GM23338 (cell line): ENCODE measurements at regions not wholly inside any gene's neighbourhood (a gene's known extent, or its start where the extent isn't known, plus 50 kb on each side); places are given as distances from the start of the nearest gene placed in this dataset.

ENCODE experiments used
- ATAC-seq: fragments of 200-7000 bp; cut with Tn5 transposase; 3 replicates; pipeline ENCODE4 v1.9.1; 2020
- DNase-seq: peaks from one replicate; pipeline ENCODE4 v3.0.0-alpha.2; 2015; ENCODE audit warnings: low spot score
- H2AFZ ChIP-seq: fragments of 200-600 bp; sonication (generic); 2 replicates; pipeline ENCODE4 v1.8.0; 2016; ENCODE audit warnings: antibody characterized with exemption, mild to moderate bottlenecking, moderate library complexity
- H3F3A ChIP-seq: fragments of 200-600 bp; sonication (generic); replicated peaks from 2 replicates; pipeline ENCODE4 v1.8.0; 2017; ENCODE audit warnings: antibody characterized with exemption, mixed run types, low read depth
- H3K27ac ChIP-seq: fragments of 200-600 bp; sonication (generic); 2 replicates; pipeline ENCODE4 v1.6.1; 2016; ENCODE audit warnings: low read depth
- H3K27me3 ChIP-seq: fragments of 200-600 bp; sonication (generic); 2 replicates; pipeline ENCODE4 v1.8.0; 2016; ENCODE audit warnings: mild to moderate bottlenecking, mixed run types, moderate library complexity; ENCODE audit not compliant: insufficient read depth
- H3K36me3 ChIP-seq: fragments of 200-600 bp; sonication (generic); 2 replicates; pipeline ENCODE4 v1.8.0; 2016; ENCODE audit warnings: mild to moderate bottlenecking; ENCODE audit not compliant: insufficient read depth
- H3K4me1 ChIP-seq: fragments of 200-600 bp; sonication (generic); 2 replicates; pipeline ENCODE4 v1.8.0; 2016; ENCODE audit warnings: mild to moderate bottlenecking, moderate library complexity; ENCODE audit not compliant: insufficient read depth
- H3K4me2 ChIP-seq: fragments of 200-600 bp; sonication (generic); 2 replicates; pipeline ENCODE4 v1.7.1; 2017; ENCODE audit warnings: mixed run types
- H3K4me3 ChIP-seq: fragments of 200-600 bp; sonication (generic); 2 replicates; pipeline ENCODE4 v1.6.1; 2016; ENCODE audit warnings: mixed run types
- H3K79me2 ChIP-seq: fragments of 200-600 bp; sonication (generic); replicated peaks from 2 replicates; pipeline ENCODE4 v1.8.0; 2017; ENCODE audit warnings: mild to moderate bottlenecking; ENCODE audit not compliant: insufficient read depth
- H3K9me2 ChIP-seq: fragments of 200-600 bp; sonication (generic); 2 replicates; pipeline ENCODE4 v1.8.0; 2017; ENCODE audit not compliant: insufficient read depth
- H4K20me1 ChIP-seq: fragments of 200-600 bp; sonication (generic); replicated peaks from 2 replicates; pipeline ENCODE4 v1.8.0; 2017; ENCODE audit warnings: mild to moderate bottlenecking; ENCODE audit not compliant: insufficient read depth
- H3K27ac Mint-ChIP-seq: 2 replicates; pipeline ENCODE4 v1.8.0; 2020; ENCODE audit warnings: inconsistent platforms, mild to moderate bottlenecking, moderate library complexity, mixed read lengths
- H3K27me3 Mint-ChIP-seq: 3 replicates; pipeline ENCODE4 v1.8.0; 2022; ENCODE audit warnings: low read depth, mild to moderate bottlenecking, moderate library complexity, mixed read lengths, inconsistent platforms; ENCODE audit not compliant: insufficient read depth, poor library complexity
- H3K36me3 Mint-ChIP-seq: 3 replicates; pipeline ENCODE4 v1.8.0; 2021; ENCODE audit warnings: low read depth, mild to moderate bottlenecking, inconsistent platforms, moderate library complexity, mixed read lengths
- H3K4me1 Mint-ChIP-seq: 3 replicates; pipeline ENCODE4 v1.8.0; 2020; ENCODE audit warnings: mild to moderate bottlenecking, inconsistent platforms, mixed read lengths
- H3K4me3 Mint-ChIP-seq: 3 replicates; pipeline ENCODE4 v1.8.0; 2021; ENCODE audit warnings: moderate library complexity, mild to moderate bottlenecking, inconsistent platforms, mixed read lengths
- H3K9me3 Mint-ChIP-seq: 3 replicates; pipeline ENCODE4 v1.8.0; 2020; ENCODE audit warnings: moderate library complexity, mild to moderate bottlenecking, inconsistent platforms, mixed read lengths
- CREB1 ChIP-seq: fragments of 250-450 bp; sonication (Bioruptor Pico); IDR thresholded peaks from 2 replicates; pipeline ENCODE4 v1.5.0; 2020; ENCODE audit warnings: low read depth, mild to moderate bottlenecking, moderate library complexity
- EZH2 ChIP-seq: fragments of 200-600 bp; sonication (generic); IDR thresholded peaks from one replicate; pipeline ENCODE4 v1.8.0; 2017; ENCODE audit warnings: antibody characterized with exemption, mild to moderate bottlenecking, low read depth; ENCODE audit not compliant: unreplicated experiment
- JUNB ChIP-seq: IDR thresholded peaks from one replicate; pipeline ENCODE4 v1.6.1; 2016; ENCODE audit warnings: antibody characterized with exemption; ENCODE audit not compliant: unreplicated experiment
- NANOG ChIP-seq: IDR thresholded peaks from 2 replicates; pipeline ENCODE4 v1.6.1; 2016; ENCODE audit warnings: antibody characterized with exemption, borderline replicate concordance
- POLR2AphosphoS5 ChIP-seq: IDR thresholded peaks from 2 replicates; pipeline ENCODE4 v1.6.1; 2016; ENCODE audit warnings: antibody characterized with exemption, low read depth
- STAT1 ChIP-seq: IDR thresholded peaks from one replicate; pipeline ENCODE4 v1.6.1; 2016; ENCODE audit warnings: antibody characterized with exemption; ENCODE audit not compliant: unreplicated experiment
- ZNF331 ChIP-seq: fragments of 250-450 bp; sonication (Bioruptor Pico); IDR thresholded peaks from 2 replicates; pipeline ENCODE4 v1.5.0; 2020; ENCODE audit warnings: low read depth, mild to moderate bottlenecking, moderate library complexity
- TF ChIP-seq, protein P1 (sequence below): IDR thresholded peaks from one replicate; pipeline ENCODE4 v1.6.1; 2018; ENCODE audit warnings: antibody characterized with exemption; ENCODE audit not compliant: unreplicated experiment
- TF ChIP-seq, protein P2 (sequence below): fragments of 250-450 bp; sonication (Bioruptor Pico); IDR thresholded peaks from 2 replicates; pipeline ENCODE4 v1.5.0; 2020; ENCODE audit warnings: mild to moderate bottlenecking, moderate library complexity
- TF ChIP-seq, protein P3 (sequence below): IDR thresholded peaks from 2 replicates; pipeline ENCODE4 v1.6.1; 2016; ENCODE audit warnings: antibody characterized with exemption

DNA sequence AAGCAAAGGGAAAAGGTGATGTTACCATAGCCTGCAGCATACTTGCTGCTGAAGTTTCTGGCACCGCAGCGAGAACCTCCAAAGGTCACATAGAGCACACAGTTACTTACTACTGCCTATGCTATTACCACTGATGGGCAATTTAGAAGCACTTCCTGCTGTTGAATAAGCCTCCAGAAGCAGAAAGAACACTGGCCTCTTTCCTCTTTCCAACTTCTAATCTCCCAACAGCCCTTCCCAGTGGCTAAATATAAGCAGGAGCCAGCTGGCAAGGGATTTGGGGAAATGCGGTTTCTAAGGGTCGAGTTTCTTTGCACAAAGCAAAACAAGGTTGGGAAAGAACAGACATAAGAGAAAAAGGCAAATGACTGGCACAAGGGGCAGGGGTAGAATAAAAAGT lies 669.2 kb upstream of the ACO1 start:
- Mint-ChIP-seq H3K4me1 (no peaks in the 10 kb centered on the region), H3K27ac (no peak overlapping the region), H3K36me3 (no peaks in the 10 kb centered on the region), H3K4me3 (no peak overlapping the region), H3K9me3 (no peaks in the 10 kb centered on the region), H3K27me3 (no peaks in the 10 kb centered on the region)
- H3K4me3 ChIP-seq, result no peak overlapping the region
- H3K27ac ChIP-seq, result no peak overlapping the region
- H4K20me1 ChIP-seq, result no peaks in the 10 kb centered on the region
- H3K79me2 ChIP-seq, result no peaks in the 10 kb centered on the region
- no peaks in the 10 kb centered on the region for H3F3A ChIP-seq
- no peak for ATAC-seq
- H2AFZ ChIP-seq, result peak overlapping the region; percentile 44; the same call in 1 of the 2 replicates
- no peaks in the 10 kb centered on the region for H3K27me3 ChIP-seq
- H3K9me2 ChIP-seq, result no peaks in the 10 kb centered on the region
- H3K4me1 ChIP-seq, result no peaks in the 10 kb centered on the region
- no peak for TF ChIP-seq CREB1
- TF ChIP-seq ZNF331 (CRISPR knock-in tag), result no peak
- TF ChIP-seq, protein P1, sequence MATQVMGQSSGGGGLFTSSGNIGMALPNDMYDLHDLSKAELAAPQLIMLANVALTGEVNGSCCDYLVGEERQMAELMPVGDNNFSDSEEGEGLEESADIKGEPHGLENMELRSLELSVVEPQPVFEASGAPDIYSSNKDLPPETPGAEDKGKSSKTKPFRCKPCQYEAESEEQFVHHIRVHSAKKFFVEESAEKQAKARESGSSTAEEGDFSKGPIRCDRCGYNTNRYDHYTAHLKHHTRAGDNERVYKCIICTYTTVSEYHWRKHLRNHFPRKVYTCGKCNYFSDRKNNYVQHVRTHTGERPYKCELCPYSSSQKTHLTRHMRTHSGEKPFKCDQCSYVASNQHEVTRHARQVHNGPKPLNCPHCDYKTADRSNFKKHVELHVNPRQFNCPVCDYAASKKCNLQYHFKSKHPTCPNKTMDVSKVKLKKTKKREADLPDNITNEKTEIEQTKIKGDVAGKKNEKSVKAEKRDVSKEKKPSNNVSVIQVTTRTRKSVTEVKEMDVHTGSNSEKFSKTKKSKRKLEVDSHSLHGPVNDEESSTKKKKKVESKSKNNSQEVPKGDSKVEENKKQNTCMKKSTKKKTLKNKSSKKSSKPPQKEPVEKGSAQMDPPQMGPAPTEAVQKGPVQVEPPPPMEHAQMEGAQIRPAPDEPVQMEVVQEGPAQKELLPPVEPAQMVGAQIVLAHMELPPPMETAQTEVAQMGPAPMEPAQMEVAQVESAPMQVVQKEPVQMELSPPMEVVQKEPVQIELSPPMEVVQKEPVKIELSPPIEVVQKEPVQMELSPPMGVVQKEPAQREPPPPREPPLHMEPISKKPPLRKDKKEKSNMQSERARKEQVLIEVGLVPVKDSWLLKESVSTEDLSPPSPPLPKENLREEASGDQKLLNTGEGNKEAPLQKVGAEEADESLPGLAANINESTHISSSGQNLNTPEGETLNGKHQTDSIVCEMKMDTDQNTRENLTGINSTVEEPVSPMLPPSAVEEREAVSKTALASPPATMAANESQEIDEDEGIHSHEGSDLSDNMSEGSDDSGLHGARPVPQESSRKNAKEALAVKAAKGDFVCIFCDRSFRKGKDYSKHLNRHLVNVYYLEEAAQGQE, result no peak
- TF ChIP-seq NANOG, result no peak
- TF ChIP-seq, protein P2, sequence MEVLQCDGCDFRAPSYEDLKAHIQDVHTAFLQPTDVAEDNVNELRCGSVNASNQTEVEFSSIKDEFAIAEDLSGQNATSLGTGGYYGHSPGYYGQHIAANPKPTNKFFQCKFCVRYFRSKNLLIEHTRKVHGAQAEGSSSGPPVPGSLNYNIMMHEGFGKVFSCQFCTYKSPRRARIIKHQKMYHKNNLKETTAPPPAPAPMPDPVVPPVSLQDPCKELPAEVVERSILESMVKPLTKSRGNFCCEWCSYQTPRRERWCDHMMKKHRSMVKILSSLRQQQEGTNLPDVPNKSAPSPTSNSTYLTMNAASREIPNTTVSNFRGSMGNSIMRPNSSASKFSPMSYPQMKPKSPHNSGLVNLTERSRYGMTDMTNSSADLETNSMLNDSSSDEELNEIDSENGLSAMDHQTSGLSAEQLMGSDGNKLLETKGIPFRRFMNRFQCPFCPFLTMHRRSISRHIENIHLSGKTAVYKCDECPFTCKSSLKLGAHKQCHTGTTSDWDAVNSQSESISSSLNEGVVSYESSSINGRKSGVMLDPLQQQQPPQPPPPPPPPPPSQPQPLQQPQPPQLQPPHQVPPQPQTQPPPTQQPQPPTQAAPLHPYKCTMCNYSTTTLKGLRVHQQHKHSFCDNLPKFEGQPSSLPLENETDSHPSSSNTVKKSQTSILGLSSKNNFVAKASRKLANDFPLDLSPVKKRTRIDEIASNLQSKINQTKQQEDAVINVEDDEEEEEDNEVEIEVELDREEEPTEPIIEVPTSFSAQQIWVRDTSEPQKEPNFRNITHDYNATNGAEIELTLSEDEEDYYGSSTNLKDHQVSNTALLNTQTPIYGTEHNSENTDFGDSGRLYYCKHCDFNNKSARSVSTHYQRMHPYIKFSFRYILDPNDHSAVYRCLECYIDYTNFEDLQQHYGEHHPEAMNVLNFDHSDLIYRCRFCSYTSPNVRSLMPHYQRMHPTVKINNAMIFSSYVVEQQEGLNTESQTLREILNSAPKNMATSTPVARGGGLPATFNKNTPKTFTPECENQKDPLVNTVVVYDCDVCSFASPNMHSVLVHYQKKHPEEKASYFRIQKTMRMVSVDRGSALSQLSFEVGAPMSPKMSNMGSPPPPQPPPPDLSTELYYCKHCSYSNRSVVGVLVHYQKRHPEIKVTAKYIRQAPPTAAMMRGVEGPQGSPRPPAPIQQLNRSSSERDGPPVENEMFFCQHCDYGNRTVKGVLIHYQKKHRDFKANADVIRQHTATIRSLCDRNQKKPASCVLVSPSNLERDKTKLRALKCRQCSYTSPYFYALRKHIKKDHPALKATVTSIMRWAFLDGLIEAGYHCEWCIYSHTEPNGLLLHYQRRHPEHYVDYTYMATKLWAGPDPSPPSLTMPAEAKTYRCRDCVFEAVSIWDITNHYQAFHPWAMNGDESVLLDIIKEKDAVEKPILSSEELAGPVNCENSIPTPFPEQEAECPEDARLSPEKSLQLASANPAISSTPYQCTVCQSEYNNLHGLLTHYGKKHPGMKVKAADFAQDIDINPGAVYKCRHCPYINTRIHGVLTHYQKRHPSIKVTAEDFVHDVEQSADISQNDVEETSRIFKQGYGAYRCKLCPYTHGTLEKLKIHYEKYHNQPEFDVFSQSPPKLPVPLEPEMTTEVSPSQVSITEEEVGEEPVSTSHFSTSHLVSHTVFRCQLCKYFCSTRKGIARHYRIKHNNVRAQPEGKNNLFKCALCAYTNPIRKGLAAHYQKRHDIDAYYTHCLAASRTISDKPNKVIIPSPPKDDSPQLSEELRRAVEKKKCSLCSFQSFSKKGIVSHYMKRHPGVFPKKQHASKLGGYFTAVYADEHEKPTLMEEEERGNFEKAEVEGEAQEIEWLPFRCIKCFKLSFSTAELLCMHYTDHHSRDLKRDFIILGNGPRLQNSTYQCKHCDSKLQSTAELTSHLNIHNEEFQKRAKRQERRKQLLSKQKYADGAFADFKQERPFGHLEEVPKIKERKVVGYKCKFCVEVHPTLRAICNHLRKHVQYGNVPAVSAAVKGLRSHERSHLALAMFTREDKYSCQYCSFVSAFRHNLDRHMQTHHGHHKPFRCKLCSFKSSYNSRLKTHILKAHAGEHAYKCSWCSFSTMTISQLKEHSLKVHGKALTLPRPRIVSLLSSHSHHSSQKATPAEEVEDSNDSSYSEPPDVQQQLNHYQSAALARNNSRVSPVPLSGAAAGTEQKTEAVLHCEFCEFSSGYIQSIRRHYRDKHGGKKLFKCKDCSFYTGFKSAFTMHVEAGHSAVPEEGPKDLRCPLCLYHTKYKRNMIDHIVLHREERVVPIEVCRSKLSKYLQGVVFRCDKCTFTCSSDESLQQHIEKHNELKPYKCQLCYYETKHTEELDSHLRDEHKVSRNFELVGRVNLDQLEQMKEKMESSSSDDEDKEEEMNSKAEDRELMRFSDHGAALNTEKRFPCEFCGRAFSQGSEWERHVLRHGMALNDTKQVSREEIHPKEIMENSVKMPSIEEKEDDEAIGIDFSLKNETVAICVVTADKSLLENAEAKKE (CRISPR knock-in tag), result no peak
- TF ChIP-seq, protein P3, sequence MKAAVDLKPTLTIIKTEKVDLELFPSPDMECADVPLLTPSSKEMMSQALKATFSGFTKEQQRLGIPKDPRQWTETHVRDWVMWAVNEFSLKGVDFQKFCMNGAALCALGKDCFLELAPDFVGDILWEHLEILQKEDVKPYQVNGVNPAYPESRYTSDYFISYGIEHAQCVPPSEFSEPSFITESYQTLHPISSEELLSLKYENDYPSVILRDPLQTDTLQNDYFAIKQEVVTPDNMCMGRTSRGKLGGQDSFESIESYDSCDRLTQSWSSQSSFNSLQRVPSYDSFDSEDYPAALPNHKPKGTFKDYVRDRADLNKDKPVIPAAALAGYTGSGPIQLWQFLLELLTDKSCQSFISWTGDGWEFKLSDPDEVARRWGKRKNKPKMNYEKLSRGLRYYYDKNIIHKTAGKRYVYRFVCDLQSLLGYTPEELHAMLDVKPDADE, result no peak
- TF ChIP-seq JUNB, result no peak
- no peak for TF ChIP-seq STAT1
- TF ChIP-seq EZH2, result no peak
- TF ChIP-seq POLR2AphosphoS5, result no peak
- no peak overlapping the region for H3K4me2 ChIP-seq
- H3K36me3 ChIP-seq, result no peaks in the 10 kb centered on the region
- no peak for DNase-seq
